ENCODE measurements at regions not wholly inside any gene's neighbourhood (a gene's known extent, or its start where the extent isn't known, plus 50 kb on each side); places are given as distances from the start of the nearest gene placed in this dataset.
A peak's percentile ranks its signal among the peaks of the same experiment; 100 is the strongest.

DNA sequence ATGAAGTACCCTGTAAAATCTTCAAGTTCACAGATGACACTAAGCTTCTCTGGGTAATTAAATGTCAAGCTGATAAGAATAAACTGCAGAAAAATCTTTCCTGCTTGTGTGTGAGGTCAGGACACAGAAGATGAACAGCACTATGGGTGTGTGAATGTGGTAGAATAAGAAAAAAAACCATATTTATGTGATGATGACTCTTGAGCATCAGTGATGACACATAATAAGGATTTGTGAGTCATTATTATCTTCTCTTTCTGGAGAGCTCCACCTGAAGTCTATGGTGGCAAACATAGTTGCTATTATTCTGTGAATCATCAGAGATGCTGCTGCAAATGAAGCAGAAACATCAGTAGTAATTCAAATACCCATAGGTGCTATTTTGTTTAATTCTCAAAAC, 422.4 kb downstream of the DIPK2A start:
- no peaks in the 10 kb centered on the region for H3K4me1 Mint-ChIP-seq (ENCODE audit: low read depth)
- H3K4me3 Mint-ChIP-seq = no peak overlapping the region
- ATAC-seq (replicated peaks in 1 of 2) (no peak), DNase-seq (no peak)
- H3K27me3 Mint-ChIP-seq (ENCODE audit: low read depth) = no peaks in the 10 kb centered on the region
- H3K27ac Mint-ChIP-seq = no peak overlapping the region
- peaks cover 0 to 9% of the 10 kb centered on the region in 2 donors for H3K9me3 Mint-ChIP-seq
- peaks cover 0 to 2% of the 10 kb centered on the region in 2 donors for H3K36me3 Mint-ChIP-seq (ENCODE audit: insufficient read depth in 2 of 2)

DNA sequence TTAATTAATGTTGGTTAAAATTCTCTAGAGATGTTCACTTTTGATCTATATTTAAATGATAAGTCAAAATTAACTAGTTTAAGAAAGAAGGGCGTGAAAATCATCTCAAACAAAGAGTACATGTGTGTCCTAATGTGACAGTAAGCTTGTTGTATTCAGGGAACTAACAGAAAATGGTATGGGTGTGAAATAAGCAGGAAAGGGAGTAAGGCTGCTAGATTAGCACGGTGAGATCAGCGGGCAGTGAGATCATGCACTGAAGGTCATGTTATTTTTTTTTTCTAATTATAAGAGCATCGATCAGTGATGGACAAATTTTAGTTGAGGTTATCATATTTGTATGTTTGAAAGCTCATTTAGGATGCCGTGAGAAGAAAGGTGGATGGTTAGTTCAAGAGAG, 430.8 kb downstream of the DIPK2A start:
- DNase-seq (no peak), ATAC-seq (replicated peaks in 1 of 2) (no peak)
- Mint-ChIP-seq H3K9me3 (peaks cover 9 to 11% of the 10 kb centered on the region in 2 donors), H3K27me3 (ENCODE audit: low read depth) (no peaks in the 10 kb centered on the region), H3K4me3 (no peak overlapping the region), H3K36me3 (ENCODE audit: insufficient read depth in 2 of 2) (peaks cover 2 to 3% of the 10 kb centered on the region in 2 donors), H3K27ac (no peak overlapping the region), H3K4me1 (ENCODE audit: low read depth) (no peaks in the 10 kb centered on the region)

DNA sequence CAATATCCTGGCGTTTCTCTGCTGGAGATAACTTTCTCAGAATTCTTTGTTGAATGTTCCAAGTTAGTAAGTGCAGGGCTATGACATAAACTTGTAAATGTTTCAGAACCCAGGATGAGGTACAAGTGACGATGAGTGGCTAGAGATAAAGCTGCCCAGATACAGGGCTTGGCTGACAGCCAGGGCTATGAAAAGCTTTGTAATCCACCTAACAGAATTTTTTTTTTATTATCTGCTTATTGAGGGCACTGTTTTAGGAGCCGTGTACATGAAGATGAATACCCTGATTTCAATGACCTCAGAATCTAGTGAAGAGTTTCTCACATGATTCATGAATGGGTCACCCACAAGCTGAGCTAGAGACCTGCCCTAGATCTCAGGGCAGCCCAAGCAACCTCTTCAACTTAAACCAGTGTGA, 431.4 kb downstream of the DIPK2A start:
- H3K36me3 Mint-ChIP-seq (ENCODE audit: insufficient read depth in 2 of 2) = peaks cover 2 to 3% of the 10 kb centered on the region in 2 donors

DNA sequence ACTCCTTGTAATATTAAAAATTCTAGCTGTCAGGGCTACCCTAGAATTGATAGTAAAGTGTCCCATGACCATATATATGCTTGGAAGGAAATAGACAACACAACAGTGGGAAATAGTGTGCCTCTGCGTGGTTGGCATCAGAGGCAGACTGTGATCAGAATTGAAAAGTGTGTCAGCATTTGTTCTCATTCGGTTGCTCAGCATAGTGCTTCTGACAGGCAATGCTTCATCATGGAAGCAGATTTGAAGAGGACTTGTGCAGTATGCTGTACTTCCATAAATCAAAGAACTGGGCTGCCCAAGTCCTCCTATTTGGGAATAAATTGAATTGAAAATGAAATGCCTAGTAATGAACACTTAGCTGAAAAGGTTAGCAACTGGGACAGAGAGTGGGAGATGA, 435.7 kb downstream of the DIPK2A start:
- Mint-ChIP-seq H3K4me1 (ENCODE audit: low read depth) (no peaks in the 10 kb centered on the region), H3K27ac (no peak overlapping the region), H3K36me3 (ENCODE audit: insufficient read depth in 2 of 2) (no peaks in the 10 kb centered on the region), H3K4me3 (no peak overlapping the region), H3K27me3 (ENCODE audit: low read depth) (no peaks in the 10 kb centered on the region), H3K9me3 (peaks cover 2 to 4% of the 10 kb centered on the region in 2 donors)
- DNase-seq (no peak), ATAC-seq (replicated peaks in 1 of 2) (no peak)

More for the DNA sequence above, 431.4 kb downstream of the DIPK2A start:
- Mint-ChIP-seq H3K9me3 (peaks cover 9 to 11% of the 10 kb centered on the region in 2 donors), H3K27ac (no peak overlapping the region), H3K4me3 (no peak overlapping the region), H3K4me1 (ENCODE audit: low read depth) (no peaks in the 10 kb centered on the region), H3K27me3 (ENCODE audit: low read depth) (no peaks in the 10 kb centered on the region)
- DNase-seq = no peak
- no peak for ATAC-seq (replicated peaks in 1 of 2)

DNA sequence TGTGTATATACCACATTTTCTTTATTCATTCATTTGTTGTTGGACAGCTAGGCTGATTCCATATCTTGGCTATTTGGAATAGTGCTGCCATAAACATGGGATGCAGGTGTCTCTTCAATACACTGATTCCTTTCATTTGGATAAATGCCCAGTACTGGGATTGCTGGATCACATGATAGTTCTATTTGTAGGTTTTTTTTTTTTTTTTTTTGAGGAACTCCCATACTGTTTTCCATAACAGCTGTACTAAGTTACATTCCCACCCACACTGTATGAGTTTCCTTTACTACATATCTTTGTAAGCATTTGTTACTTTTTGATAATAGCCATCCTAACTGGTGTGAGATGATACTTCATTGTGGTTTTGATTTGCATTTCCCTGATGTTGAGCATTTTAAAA, 437.7 kb downstream of the DIPK2A start:
- no peak for DNase-seq
- H3K9me3 Mint-ChIP-seq = peaks cover 0 to 2% of the 10 kb centered on the region in 2 donors
- H3K27me3 Mint-ChIP-seq (ENCODE audit: low read depth) = no peaks in the 10 kb centered on the region
- no peak overlapping the region for H3K4me3 Mint-ChIP-seq
- no peak for ATAC-seq (replicated peaks in 1 of 2)
- no peaks in the 10 kb centered on the region for H3K36me3 Mint-ChIP-seq (ENCODE audit: insufficient read depth in 2 of 2)
- H3K4me1 Mint-ChIP-seq (ENCODE audit: low read depth) = no peaks in the 10 kb centered on the region
- no peak overlapping the region for H3K27ac Mint-ChIP-seq

DNA sequence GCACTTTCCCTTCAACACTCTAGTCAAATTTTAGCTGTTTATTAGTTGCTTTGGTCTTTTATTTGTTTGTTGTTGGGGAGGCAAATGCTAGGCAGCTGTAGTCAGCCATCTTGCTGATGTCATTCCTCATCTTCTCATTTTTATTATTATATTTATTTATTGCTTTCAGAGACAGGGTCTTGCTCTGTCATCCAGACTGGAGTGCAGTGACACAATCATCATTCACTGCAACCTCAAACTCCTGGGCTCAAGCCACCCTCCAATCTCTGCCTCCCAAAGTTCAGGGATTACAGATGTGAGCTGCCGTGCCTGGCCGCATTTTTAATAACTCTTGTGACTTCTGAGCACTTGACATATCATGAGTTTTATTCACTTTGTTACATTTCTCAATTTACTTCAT, 441.4 kb downstream of the DIPK2A start:
- no peak overlapping the region for H3K4me3 Mint-ChIP-seq
- no peaks in the 10 kb centered on the region for H3K36me3 Mint-ChIP-seq (ENCODE audit: insufficient read depth in 2 of 2)
- DNase-seq (no peak), ATAC-seq (replicated peaks in 1 of 2) (no peak)
- peaks cover 2% of the 10 kb centered on the region in 2 donors for H3K9me3 Mint-ChIP-seq
- no peaks in the 10 kb centered on the region for H3K4me1 Mint-ChIP-seq (ENCODE audit: low read depth)
- no peaks in the 10 kb centered on the region for H3K27me3 Mint-ChIP-seq (ENCODE audit: low read depth)
- H3K27ac Mint-ChIP-seq = no peak overlapping the region

DNA sequence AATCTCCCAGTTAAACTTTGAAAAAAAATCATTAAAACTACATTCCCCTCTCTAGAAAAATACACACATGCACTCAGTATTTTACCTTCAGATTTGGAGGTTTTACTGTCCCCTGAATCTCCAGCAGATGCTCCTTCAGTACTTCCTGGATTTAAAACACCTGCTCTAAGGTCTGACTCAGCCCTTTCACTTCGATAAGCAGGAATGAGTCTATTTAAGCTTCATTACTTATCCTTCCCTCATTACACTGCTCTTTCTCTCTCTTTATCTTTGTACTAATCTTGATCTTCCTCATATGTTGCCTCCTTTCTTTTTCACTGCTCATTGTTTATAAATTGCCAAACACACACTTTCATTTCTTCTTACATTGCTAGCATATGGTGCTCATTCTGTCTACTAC, 443.9 kb downstream of the DIPK2A start:
- no peak for ATAC-seq (replicated peaks in 1 of 2)
- Mint-ChIP-seq H3K27me3 (ENCODE audit: low read depth) (no peaks in the 10 kb centered on the region), H3K9me3 (peaks cover 2% of the 10 kb centered on the region in 2 donors), H3K27ac (no peak overlapping the region), H3K4me3 (no peak overlapping the region), H3K4me1 (ENCODE audit: low read depth) (no peaks in the 10 kb centered on the region), H3K36me3 (ENCODE audit: insufficient read depth in 2 of 2) (no peaks in the 10 kb centered on the region)
- DNase-seq = no peak

DNA sequence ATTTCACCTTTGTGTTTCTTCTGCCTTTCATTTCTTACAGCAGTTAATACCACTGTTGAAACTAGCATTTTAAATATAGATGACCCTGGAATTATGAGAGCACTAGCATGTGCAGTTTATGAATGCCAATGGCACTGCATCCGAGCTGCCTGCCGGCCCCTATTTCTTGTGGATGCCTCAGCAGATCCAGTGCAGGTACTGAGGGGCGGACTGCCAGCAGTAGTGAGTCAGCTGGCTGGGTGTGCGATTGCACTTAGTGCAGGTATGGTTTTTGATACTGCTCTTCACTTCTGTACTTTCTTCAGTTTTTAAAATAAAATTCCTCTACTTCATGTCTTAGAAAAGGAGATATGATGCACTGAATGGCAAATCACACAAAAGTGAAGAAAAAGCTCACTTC, 453.0 kb downstream of the DIPK2A start:
- Mint-ChIP-seq H3K9me3 (no peaks in the 10 kb centered on the region), H3K4me3 (no peak overlapping the region), H3K36me3 (ENCODE audit: insufficient read depth in 2 of 2) (no peaks in the 10 kb centered on the region), H3K4me1 (ENCODE audit: low read depth) (no peaks in the 10 kb centered on the region), H3K27ac (no peak overlapping the region), H3K27me3 (ENCODE audit: low read depth) (no peaks in the 10 kb centered on the region)
- ATAC-seq (replicated peaks in 1 of 2) (no peak), DNase-seq (no peak)

DNA sequence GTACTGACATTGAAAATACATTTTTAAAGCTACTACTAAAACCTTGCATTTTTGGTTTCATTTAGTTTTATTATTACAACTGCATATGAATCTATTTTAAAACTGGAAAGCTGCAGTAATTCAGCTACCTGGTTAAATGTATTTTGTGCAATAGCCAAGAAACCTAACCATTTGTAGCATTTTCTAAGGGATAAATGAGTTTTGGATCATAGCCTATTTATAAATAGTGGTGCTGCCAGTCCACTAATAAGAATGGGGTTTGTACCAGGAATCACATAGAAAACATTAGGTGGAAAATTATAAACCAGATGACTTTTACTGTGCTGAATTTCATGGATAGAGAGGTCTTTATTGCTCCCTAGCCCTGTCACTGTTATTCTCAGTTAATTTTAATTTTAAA, 454.7 kb downstream of the DIPK2A start:
- H3K27me3 Mint-ChIP-seq (ENCODE audit: low read depth) = no peaks in the 10 kb centered on the region
- no peak for DNase-seq
- H3K36me3 Mint-ChIP-seq (ENCODE audit: insufficient read depth in 2 of 2) = no peaks in the 10 kb centered on the region
- H3K9me3 Mint-ChIP-seq = no peaks in the 10 kb centered on the region
- H3K4me1 Mint-ChIP-seq (ENCODE audit: low read depth) = no peaks in the 10 kb centered on the region
- no peak overlapping the region for H3K4me3 Mint-ChIP-seq
- no peak for ATAC-seq (replicated peaks in 1 of 2)
- H3K27ac Mint-ChIP-seq = no peak overlapping the region

DNA sequence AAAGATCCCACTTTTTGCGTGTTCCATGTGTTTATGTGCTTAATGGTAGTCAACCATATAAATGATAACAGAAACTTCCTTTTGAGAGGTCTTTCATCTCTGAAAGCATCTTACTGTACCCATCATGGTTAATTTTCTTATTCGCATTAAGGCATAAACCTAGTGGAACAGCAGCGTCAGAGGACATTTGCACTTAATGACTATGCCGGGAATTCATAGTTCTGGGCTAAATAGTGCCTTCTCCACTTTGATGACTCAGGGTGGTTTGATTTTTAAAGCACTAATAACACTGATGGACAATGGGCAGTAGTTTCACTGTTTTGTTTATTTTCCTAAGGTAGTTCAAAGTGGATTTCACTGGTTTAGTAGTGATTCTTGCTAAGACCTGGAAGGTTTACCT, 455.3 kb downstream of the DIPK2A start:
- DNase-seq (no peak), ATAC-seq (replicated peaks in 1 of 2) (no peak)
- Mint-ChIP-seq H3K27me3 (ENCODE audit: low read depth) (no peaks in the 10 kb centered on the region), H3K4me1 (ENCODE audit: low read depth) (no peaks in the 10 kb centered on the region), H3K27ac (no peak overlapping the region), H3K36me3 (ENCODE audit: insufficient read depth in 2 of 2) (no peaks in the 10 kb centered on the region), H3K4me3 (no peak overlapping the region), H3K9me3 (no peaks in the 10 kb centered on the region)

DNA sequence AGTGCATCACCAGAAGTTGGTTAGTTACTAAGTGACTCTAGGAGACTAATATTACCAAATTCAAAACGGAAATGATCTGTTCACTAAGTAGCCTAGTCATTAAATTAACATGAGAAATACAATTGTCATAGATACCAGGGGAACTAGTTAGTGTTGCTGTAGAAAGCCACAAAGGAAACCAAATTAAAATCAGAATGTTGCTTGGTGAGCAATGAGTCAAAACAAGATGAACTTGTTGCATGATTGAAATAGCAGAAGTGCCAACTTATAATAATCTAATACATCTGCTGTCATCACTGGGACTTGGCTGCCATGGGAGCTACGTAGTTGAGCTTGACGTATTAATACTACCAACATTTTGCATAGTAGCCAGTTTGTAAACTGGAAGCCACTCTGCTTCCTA, 458.1 kb downstream of the DIPK2A start:
- Mint-ChIP-seq H3K4me3 (no peak overlapping the region), H3K9me3 (peaks cover 2% of the 10 kb centered on the region in 2 donors), H3K27ac (no peak overlapping the region), H3K36me3 (ENCODE audit: insufficient read depth in 2 of 2) (no peaks in the 10 kb centered on the region), H3K4me1 (ENCODE audit: low read depth) (no peaks in the 10 kb centered on the region), H3K27me3 (ENCODE audit: low read depth) (no peaks in the 10 kb centered on the region)
- ATAC-seq (replicated peaks in 1 of 2) (peak in 1 of 2 donors; percentile 43), DNase-seq (no peak)

DNA sequence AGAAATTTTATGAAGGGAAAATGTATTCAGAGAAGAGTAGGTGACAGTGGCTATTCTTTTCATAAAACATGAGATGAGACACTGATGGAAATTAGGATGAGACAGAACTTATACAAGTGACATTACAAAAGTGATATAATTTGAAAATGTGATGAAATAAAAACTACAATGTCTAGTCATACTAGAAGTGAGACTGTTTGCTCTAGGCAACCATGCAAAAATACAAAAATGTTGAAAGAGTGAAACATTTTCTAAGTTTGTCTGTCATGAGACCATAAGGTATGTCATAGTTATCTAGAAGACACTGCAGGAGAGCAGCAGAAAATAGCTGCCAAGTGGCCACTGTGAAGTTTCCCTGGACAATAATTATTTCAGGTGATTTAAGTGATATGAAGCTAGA, 459.5 kb downstream of the DIPK2A start:
- no peak for ATAC-seq (replicated peaks in 1 of 2)
- H3K9me3 Mint-ChIP-seq = peaks cover 2 to 5% of the 10 kb centered on the region in 2 donors
- no peak for DNase-seq
- H3K4me1 Mint-ChIP-seq (ENCODE audit: low read depth) = no peaks in the 10 kb centered on the region
- no peaks in the 10 kb centered on the region for H3K36me3 Mint-ChIP-seq (ENCODE audit: insufficient read depth in 2 of 2)
- H3K27me3 Mint-ChIP-seq (ENCODE audit: low read depth) = no peaks in the 10 kb centered on the region
- no peak overlapping the region for H3K4me3 Mint-ChIP-seq
- no peak overlapping the region for H3K27ac Mint-ChIP-seq

DNA sequence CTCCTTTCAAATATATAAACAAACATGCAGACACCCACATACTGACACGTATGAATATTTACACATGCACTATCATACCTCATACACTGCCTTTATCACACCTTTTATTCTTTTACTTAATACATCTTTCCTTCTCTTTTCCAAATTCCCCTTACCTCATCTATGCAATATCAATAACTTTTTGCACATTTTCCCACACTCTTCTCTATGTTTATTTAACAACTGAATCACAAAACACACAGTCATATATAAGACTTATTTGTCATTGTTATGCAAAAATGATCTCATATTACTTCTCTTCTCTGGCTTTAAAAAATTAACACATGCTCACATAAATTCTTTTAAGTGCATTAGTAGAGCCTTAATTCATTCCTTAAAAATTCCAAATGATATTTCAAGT, 461.4 kb downstream of the DIPK2A start:
- H3K4me1 Mint-ChIP-seq (ENCODE audit: low read depth) = no peaks in the 10 kb centered on the region
- no peaks in the 10 kb centered on the region for H3K36me3 Mint-ChIP-seq (ENCODE audit: insufficient read depth in 2 of 2)
- H3K9me3 Mint-ChIP-seq = peaks cover 2 to 6% of the 10 kb centered on the region in 2 donors
- no peak overlapping the region for H3K4me3 Mint-ChIP-seq
- no peak for ATAC-seq (replicated peaks in 1 of 2)
- H3K27me3 Mint-ChIP-seq (ENCODE audit: low read depth) = no peaks in the 10 kb centered on the region
- H3K27ac Mint-ChIP-seq = no peak overlapping the region
- DNase-seq = no peak

DNA sequence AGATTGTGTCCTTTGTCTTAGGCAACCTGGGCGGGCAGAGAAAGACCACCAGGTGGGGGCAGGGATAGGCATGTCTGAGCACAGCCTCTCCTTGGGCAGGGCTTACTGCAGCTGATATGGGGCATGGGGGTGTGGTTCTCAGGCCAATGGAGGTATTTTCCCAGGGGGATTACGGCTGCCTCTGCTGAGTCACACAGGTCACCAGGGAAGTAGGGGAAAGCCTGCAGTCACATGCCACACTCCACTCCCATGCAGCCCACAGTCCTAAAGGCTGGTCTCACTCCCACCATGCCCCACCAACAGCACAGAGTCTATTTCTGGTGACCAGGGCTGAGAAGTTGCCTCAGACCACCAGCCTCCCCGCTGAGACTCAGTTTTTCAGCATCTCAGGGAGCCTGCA, 466.4 kb downstream of the DIPK2A start:
- ATAC-seq (replicated peaks in 1 of 2) = no peak

More for the DNA sequence above, 466.4 kb downstream of the DIPK2A start:
- Mint-ChIP-seq H3K4me1 (ENCODE audit: low read depth) (no peaks in the 10 kb centered on the region), H3K27ac (no peak overlapping the region), H3K4me3 (no peak overlapping the region), H3K36me3 (ENCODE audit: insufficient read depth in 2 of 2) (no peaks in the 10 kb centered on the region), H3K27me3 (ENCODE audit: low read depth) (no peaks in the 10 kb centered on the region), H3K9me3 (peaks cover under 1 to 6% of the 10 kb centered on the region in 2 donors)
- DNase-seq = no peak

Measured in activated T-cell treated with anti-CD3 and anti-CD28 coated beads, Interleukin-2, amount 50 U/mL, for 72 hours (primary cell).